Effector memory CD4-positive, alpha-beta T cell (primary cell): ENCODE measurements at regions not wholly inside any gene's neighbourhood (a gene's known extent, or its start where the extent isn't known, plus 50 kb on each side); places are given as distances from the start of the nearest gene placed in this dataset.

Experiments
- DNase-seq, 3 donors: peaks; one replicate each; pipeline ENCODE4 v3.0.0-alpha.2; 2020
- H3K27ac ChIP-seq: 2 replicates; pipeline ENCODE4 v1.7.0; 2013; ENCODE audit warnings: mild to moderate bottlenecking, low read length, moderate library complexity; ENCODE audit not compliant: insufficient read depth, poor library complexity, severe bottlenecking
- H3K27me3 ChIP-seq: replicated peaks from 2 replicates; pipeline ENCODE4 v1.7.0; 2013; ENCODE audit warnings: mild to moderate bottlenecking, low read length; ENCODE audit not compliant: insufficient read depth, control insufficient read depth, poor library complexity, severe bottlenecking
- H3K36me3 ChIP-seq: 2 replicates; pipeline ENCODE4 v1.7.0; 2013; ENCODE audit warnings: mild to moderate bottlenecking, low read length, moderate library complexity; ENCODE audit not compliant: control insufficient read depth, insufficient read depth
- H3K4me1 ChIP-seq: 2 replicates; pipeline ENCODE4 v1.7.0; 2013; ENCODE audit warnings: low read length, mild to moderate bottlenecking; ENCODE audit not compliant: control insufficient read depth, insufficient read depth, poor library complexity, severe bottlenecking
- H3K4me3 ChIP-seq: 2 replicates; pipeline ENCODE4 v1.7.0; 2013; ENCODE audit warnings: low read length, low read depth, mild to moderate bottlenecking; ENCODE audit not compliant: insufficient read depth, poor library complexity, severe bottlenecking
- H3K9me3 ChIP-seq: 2 replicates; pipeline ENCODE4 v1.7.0; 2013; ENCODE audit warnings: mild to moderate bottlenecking, low read length, moderate library complexity; ENCODE audit not compliant: control insufficient read depth

DNA sequence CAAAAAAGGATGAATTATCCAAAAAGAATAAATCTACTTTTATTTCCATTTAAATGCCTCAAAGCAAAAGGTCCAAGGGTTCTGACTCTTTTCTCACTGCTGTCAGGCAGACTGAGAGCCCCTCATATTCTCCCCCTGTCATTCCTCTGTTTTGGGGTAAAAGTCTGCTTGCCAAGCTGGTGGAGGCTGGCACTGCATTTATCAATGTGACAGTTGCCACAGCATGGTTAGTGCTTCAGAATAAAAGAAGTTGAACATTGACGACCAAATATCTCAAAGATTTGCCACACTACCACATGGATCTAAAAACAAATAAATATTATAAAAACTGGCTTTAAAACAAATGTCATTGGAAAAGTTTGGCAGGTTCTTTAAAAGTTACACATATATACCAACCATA, 89.2 kb upstream of the SNRK start:
- Histone ChIP-seq H3K9me3 (no peaks in the 10 kb centered on the region), H3K4me1 (peaks cover 49% of the 10 kb centered on the region), H3K27ac (no peak overlapping the region), H3K4me3 (no peak overlapping the region), H3K27me3 (no peaks in the 10 kb centered on the region), H3K36me3 (no peaks in the 10 kb centered on the region)
- DNase-seq = no peak

GRCh38 chr3:43196721-43197120, 89.6 kb upstream of the SNRK start:
- no peak overlapping the region for H3K4me3 ChIP-seq
- no peaks in the 10 kb centered on the region for H3K27me3 ChIP-seq
- no peak overlapping the region for H3K27ac ChIP-seq
- H3K4me1 ChIP-seq = peaks cover 51% of the 10 kb centered on the region
- no peaks in the 10 kb centered on the region for H3K9me3 ChIP-seq
- H3K36me3 ChIP-seq = no peaks in the 10 kb centered on the region
- DNase-seq = no peak

DNA sequence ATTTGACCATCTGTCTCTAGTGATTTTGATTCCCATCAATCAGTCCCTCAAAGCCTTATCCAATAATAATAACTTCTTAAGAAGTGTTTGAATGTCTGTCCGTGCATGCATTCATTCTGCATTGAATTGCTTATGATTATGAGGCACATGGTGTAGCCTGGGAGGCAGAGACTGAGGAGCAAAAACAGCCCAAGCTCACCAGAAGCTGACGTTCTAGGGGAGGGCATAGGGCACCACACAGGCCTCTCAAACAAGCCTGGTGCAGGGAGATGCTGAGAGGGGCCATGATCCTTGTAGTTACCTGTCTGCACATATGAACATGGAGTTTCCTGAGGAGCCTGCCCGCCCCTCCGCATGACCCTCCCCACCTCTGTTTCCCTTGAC, 89.2 kb upstream of the POMGNT2 start:
- Histone ChIP-seq H3K4me1 (peaks cover 51% of the 10 kb centered on the region), H3K27ac (peak overlapping the region; percentile 56), H3K36me3 (no peaks in the 10 kb centered on the region), H3K4me3 (no peak overlapping the region), H3K9me3 (no peaks in the 10 kb centered on the region), H3K27me3 (no peaks in the 10 kb centered on the region)
- no peak for DNase-seq

DNA sequence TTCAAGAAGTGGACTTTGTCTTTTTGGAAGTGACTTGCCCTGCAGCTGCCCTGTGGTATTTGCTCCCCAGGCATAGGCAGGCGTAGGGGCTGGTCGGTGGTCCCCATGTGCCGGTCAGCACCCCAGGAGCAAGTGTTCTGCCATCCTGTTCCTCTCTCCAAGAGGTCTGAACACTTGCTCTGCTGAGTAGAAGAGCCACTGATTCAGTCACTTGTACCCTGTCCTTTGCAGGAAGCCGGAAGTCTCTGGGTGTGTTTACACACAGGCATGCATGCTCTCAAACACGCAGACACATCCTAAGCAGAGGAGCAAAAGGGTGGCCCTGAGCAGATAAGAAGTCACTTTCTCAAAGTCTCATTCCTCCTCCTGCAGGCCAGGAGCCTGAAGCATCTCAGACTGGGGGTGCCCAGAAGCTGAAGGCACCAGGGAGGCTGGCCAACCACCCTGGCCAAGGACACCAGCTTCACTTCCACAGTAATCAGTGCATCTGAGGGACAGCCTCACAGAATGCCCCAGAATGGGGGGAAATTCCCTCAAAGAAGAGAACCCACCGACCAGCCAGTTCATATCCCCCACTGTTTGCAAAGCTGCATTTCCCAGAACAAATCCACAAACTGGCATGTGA, 88.7 kb upstream of the POMGNT2 start:
- Histone ChIP-seq H3K27me3 (no peaks in the 10 kb centered on the region), H3K9me3 (no peaks in the 10 kb centered on the region), H3K4me3 (no peak overlapping the region), H3K36me3 (no peaks in the 10 kb centered on the region), H3K4me1 (peaks cover 51% of the 10 kb centered on the region), H3K27ac (peak overlapping the region; percentile 56)
- peak in 1 of 3 donors; percentile 18 for DNase-seq

- peak overlapping the region; percentile 29 for H3K27ac ChIP-seq
- DNase-seq = no peak
- H3K4me3 ChIP-seq = no peak overlapping the region
- no peaks in the 10 kb centered on the region for H3K27me3 ChIP-seq
- H3K9me3 ChIP-seq = no peaks in the 10 kb centered on the region
- H3K4me1 ChIP-seq = peaks cover 51% of the 10 kb centered on the region
- no peaks in the 10 kb centered on the region for H3K36me3 ChIP-seq
Observed at GRCh38 chr3:43194069-43194468, 88.2 kb upstream of the POMGNT2 start.

DNA sequence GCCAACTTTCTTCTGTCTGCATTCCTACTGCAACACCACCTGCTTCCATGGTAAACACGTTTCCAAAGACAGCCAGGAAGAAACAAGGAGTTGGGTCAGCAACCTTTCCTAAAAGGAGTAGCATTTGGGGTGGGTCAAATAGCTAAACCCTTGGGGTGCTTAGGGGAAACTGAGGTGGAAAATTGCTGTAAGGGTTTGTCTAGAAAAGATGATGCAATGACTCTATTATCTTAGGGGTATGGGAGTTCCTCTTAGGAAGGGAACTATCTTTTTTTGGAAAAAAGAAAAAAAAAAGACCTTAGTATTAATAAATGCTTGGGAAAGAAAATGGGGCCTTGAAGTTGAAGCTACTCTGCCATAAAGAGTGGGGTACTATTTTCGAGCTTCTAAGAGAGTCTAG, 86.1 kb upstream of the POMGNT2 start:
- no peaks in the 10 kb centered on the region for H3K27me3 ChIP-seq
- no peak overlapping the region for H3K27ac ChIP-seq
- no peak overlapping the region for H3K4me3 ChIP-seq
- no peaks in the 10 kb centered on the region for H3K9me3 ChIP-seq
- peaks cover 46% of the 10 kb centered on the region for H3K4me1 ChIP-seq
- H3K36me3 ChIP-seq = no peaks in the 10 kb centered on the region
- DNase-seq = no peak

DNA sequence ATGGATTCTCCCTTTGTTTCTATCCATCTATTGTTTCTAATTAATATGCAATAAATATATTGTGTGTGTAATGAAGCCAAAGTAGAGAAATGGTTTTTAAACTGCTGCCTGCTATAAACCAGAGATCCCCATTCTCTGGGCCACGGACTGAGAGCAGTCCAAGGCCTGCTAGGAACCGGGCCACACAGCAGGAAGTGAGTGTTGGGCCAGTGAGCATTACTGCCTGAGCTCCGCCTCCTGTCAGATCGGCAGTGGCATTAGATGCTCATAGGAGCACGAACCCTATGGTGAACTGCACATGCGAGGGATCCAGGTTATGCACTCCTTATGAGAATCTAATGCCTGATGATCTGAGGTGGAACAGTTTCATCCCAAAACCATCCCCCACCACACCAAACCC, 85.2 kb upstream of the POMGNT2 start:
- Histone ChIP-seq H3K9me3 (no peaks in the 10 kb centered on the region), H3K4me3 (no peak overlapping the region), H3K4me1 (peaks cover 39% of the 10 kb centered on the region), H3K27ac (no peak overlapping the region), H3K36me3 (no peaks in the 10 kb centered on the region), H3K27me3 (no peaks in the 10 kb centered on the region)
- no peak for DNase-seq

DNA sequence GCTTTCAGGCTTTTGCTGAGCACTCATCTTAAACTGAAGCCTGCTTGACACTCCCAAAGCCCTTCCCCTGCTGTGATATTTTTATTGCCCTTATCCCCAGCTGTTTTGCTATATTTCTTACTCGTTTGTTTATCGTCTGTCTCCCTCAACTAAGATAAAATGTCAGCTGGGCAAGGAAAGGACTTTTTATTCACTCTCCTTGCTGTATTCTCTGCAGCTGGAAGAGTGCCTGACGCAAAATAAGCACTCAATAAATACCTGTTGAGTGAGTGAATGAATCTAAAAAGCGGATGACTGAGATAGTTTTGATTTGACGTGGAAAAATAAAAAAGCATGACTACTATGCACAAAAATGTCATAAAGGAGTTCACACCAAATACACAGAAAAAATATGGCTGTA, 84.8 kb upstream of the POMGNT2 start:
- no peaks in the 10 kb centered on the region for H3K27me3 ChIP-seq
- no peak for DNase-seq
- H3K4me3 ChIP-seq = no peak overlapping the region
- H3K27ac ChIP-seq = no peak overlapping the region
- peaks cover 35% of the 10 kb centered on the region for H3K4me1 ChIP-seq
- no peaks in the 10 kb centered on the region for H3K9me3 ChIP-seq
- H3K36me3 ChIP-seq = no peaks in the 10 kb centered on the region

- Histone ChIP-seq H3K27ac (no peak overlapping the region), H3K36me3 (no peaks in the 10 kb centered on the region), H3K4me3 (no peak overlapping the region), H3K27me3 (no peaks in the 10 kb centered on the region), H3K9me3 (no peaks in the 10 kb centered on the region), H3K4me1 (peaks cover 10% of the 10 kb centered on the region)
- no peak for DNase-seq
Observed at GRCh38 chr3:43187836-43188479, 82.1 kb upstream of the POMGNT2 start.

- Histone ChIP-seq H3K4me1 (peaks cover 8% of the 10 kb centered on the region), H3K27ac (no peak overlapping the region), H3K9me3 (no peaks in the 10 kb centered on the region), H3K4me3 (no peak overlapping the region), H3K27me3 (no peaks in the 10 kb centered on the region), H3K36me3 (no peaks in the 10 kb centered on the region)
- DNase-seq = no peak
Observed at GRCh38 chr3:43185983-43186314, 80.1 kb upstream of the POMGNT2 start.
